ENCODE measurements at regions not wholly inside any gene's neighbourhood (a gene's known extent, or its start where the extent isn't known, plus 50 kb on each side); places are given as distances from the start of the nearest gene placed in this dataset.

- no peak for TF ChIP-seq POLR2A (IDR thresholded peaks at IDR 0.05)
- no peak for TF ChIP-seq CTCF (IDR thresholded peaks at IDR 0.05)
- DNase-seq: no peak
- Histone ChIP-seq H3K4me1 (no peaks in the 10 kb centered on the region), H3K27me3 (no peaks in the 10 kb centered on the region), H3K36me3 (no peaks in the 10 kb centered on the region), H3K27ac (no peak overlapping the region), H3K4me3 (replicated peaks in 1 of 3) (no peak overlapping the region), H3K9me3 (no peaks in the 10 kb centered on the region)
- intact Hi-C loops (cut with DNase I): no loop called here
- 41 to 44% methylated on average over 3 of the region's 3 CpGs for WGBS, 2 donors
Measured at GRCh38 chr14:28321475-28322244, 444.9 kb upstream of the FOXG1 start.

GRCh38 chr14:28323366-28323765 lies 443.2 kb upstream of the FOXG1 start:
- Histone ChIP-seq H3K27ac (no peak overlapping the region), H3K36me3 (no peaks in the 10 kb centered on the region), H3K4me3 (replicated peaks in 1 of 3) (no peak overlapping the region), H3K9me3 (no peaks in the 10 kb centered on the region), H3K27me3 (no peaks in the 10 kb centered on the region), H3K4me1 (no peaks in the 10 kb centered on the region)
- 60 to 67% methylated on average over 4 of the region's 4 CpGs for whole genome bisulfite sequencing, 2 donors
- no peak for DNase-seq
- TF ChIP-seq CTCF (IDR thresholded peaks at IDR 0.05) (no peak), POLR2A (IDR thresholded peaks at IDR 0.05) (no peak)
- intact Hi-C loops (cut with DNase I): no loop called here

- intact Hi-C loops (cut with DNase I): no loop called here
- no peak for DNase-seq
- no peak for TF ChIP-seq POLR2A (IDR thresholded peaks at IDR 0.05)
- no peak for TF ChIP-seq CTCF (IDR thresholded peaks at IDR 0.05)
- no peaks in the 10 kb centered on the region for H3K4me1 ChIP-seq
- H3K36me3 ChIP-seq: no peaks in the 10 kb centered on the region
- no peaks in the 10 kb centered on the region for H3K27me3 ChIP-seq
- 71 to 83% methylated on average over 5 of the region's 5 CpGs for WGBS, 2 donors
- H3K9me3 ChIP-seq: no peaks in the 10 kb centered on the region
- H3K4me3 ChIP-seq (replicated peaks in 1 of 3): no peak overlapping the region
- no peak overlapping the region for H3K27ac ChIP-seq
Measured at GRCh38 chr14:28323951-28324741, 442.4 kb upstream of the FOXG1 start.

- DNase-seq: no peak
- Histone ChIP-seq H3K27me3 (no peaks in the 10 kb centered on the region), H3K36me3 (no peaks in the 10 kb centered on the region), H3K4me3 (replicated peaks in 1 of 3) (no peak overlapping the region), H3K27ac (no peak overlapping the region), H3K4me1 (no peaks in the 10 kb centered on the region), H3K9me3 (no peaks in the 10 kb centered on the region)
- intact Hi-C loops (cut with DNase I): no loop called here
- TF ChIP-seq POLR2A (IDR thresholded peaks at IDR 0.05) (no peak), CTCF (IDR thresholded peaks at IDR 0.05) (no peak)
Measured at GRCh38 chr14:28340816-28341215, 425.8 kb upstream of the FOXG1 start.

GRCh38 chr14:28344381-28344780 lies 422.2 kb upstream of the FOXG1 start:
- no peak for DNase-seq
- no peaks in the 10 kb centered on the region for H3K4me1 ChIP-seq
- intact Hi-C loops (cut with DNase I): no loop called here
- no peaks in the 10 kb centered on the region for H3K36me3 ChIP-seq
- no peak overlapping the region for H3K4me3 ChIP-seq (replicated peaks in 1 of 3)
- no peaks in the 10 kb centered on the region for H3K27me3 ChIP-seq
- no peaks in the 10 kb centered on the region for H3K9me3 ChIP-seq
- TF ChIP-seq CTCF (IDR thresholded peaks at IDR 0.05): no peak
- no peak for TF ChIP-seq POLR2A (IDR thresholded peaks at IDR 0.05)
- H3K27ac ChIP-seq: no peak overlapping the region

Data from thyroid gland (tissue), 4 donors.